Omental fat pad (tissue), 3 donors: ENCODE measurements at regions not wholly inside any gene's neighbourhood (a gene's known extent, or its start where the extent isn't known, plus 50 kb on each side); places are given as distances from the start of the nearest gene placed in this dataset.

Source experiments
- ATAC-seq: fragments of 150-250 bp; one replicate; pipeline ENCODE4 v1.9.1; 2016; ENCODE audit warnings: mild to moderate bottlenecking, moderate library complexity; ENCODE audit not compliant: low FRiP score
- DNase-seq: peaks from one replicate; pipeline ENCODE4 v3.0.0-alpha.2; 2019; ENCODE audit warnings: low spot score
- TF ChIP-seq, protein P1 (sequence below), 3 donors: fragments of 450-650 bp; IDR thresholded peaks; one replicate each; pipeline ENCODE4 v1.5.1; 2016 to 2017; ENCODE audit warnings: antibody characterized with exemption in 3 of 3, mild to moderate bottlenecking in 3 of 3, moderate library complexity in 2 of 3

GRCh38 chr2:65491381-65491905, 59.0 kb upstream of the SPRED2 start:
- no peak for ATAC-seq
- TF ChIP-seq, protein P1, sequence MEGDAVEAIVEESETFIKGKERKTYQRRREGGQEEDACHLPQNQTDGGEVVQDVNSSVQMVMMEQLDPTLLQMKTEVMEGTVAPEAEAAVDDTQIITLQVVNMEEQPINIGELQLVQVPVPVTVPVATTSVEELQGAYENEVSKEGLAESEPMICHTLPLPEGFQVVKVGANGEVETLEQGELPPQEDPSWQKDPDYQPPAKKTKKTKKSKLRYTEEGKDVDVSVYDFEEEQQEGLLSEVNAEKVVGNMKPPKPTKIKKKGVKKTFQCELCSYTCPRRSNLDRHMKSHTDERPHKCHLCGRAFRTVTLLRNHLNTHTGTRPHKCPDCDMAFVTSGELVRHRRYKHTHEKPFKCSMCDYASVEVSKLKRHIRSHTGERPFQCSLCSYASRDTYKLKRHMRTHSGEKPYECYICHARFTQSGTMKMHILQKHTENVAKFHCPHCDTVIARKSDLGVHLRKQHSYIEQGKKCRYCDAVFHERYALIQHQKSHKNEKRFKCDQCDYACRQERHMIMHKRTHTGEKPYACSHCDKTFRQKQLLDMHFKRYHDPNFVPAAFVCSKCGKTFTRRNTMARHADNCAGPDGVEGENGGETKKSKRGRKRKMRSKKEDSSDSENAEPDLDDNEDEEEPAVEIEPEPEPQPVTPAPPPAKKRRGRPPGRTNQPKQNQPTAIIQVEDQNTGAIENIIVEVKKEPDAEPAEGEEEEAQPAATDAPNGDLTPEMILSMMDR (IDR thresholded peaks at IDR 0.05): no peak
- DNase-seq: no peak

GRCh38 chr2:65490222-65490621, 57.8 kb upstream of the SPRED2 start:
- ATAC-seq (no peak), DNase-seq (no peak)
- TF ChIP-seq, protein P1 (IDR thresholded peaks at IDR 0.05): no peak

GRCh38 chr2:65489269-65489668, 56.9 kb upstream of the SPRED2 start:
- TF ChIP-seq, protein P1 (IDR thresholded peaks at IDR 0.05): no peak
- DNase-seq (no peak), ATAC-seq (no peak)

GRCh38 chr2:65488527-65488926, 56.1 kb upstream of the SPRED2 start:
- no peak for DNase-seq

DNA sequence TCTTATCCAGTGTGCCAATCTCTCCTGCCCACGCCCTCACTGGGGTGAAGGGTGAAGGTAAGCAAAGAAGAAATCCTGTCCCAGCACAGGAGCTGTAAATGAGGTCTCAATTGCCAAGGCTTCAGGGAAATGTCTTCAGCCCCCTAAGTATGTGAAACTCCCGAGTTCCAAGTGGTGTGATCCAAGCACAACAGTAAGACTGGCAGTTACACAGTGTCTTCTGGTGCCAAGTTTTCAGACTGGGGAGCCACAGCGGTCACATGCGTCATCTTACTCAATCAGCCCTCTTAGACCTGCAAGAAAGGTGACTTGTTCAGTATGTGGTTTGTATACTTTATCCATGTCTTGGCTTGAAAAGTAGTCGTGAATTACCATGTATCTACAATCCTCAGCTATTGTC, 55.0 kb upstream of the SPRED2 start:
- no peak for ATAC-seq
- no peak for DNase-seq
- TF ChIP-seq, protein P1 (IDR thresholded peaks at IDR 0.05): no peak

More at GRCh38 chr2:65488527-65488926, 56.1 kb upstream of the SPRED2 start:
- no peak for ATAC-seq
- TF ChIP-seq, protein P1 (IDR thresholded peaks at IDR 0.05): no peak

DNA sequence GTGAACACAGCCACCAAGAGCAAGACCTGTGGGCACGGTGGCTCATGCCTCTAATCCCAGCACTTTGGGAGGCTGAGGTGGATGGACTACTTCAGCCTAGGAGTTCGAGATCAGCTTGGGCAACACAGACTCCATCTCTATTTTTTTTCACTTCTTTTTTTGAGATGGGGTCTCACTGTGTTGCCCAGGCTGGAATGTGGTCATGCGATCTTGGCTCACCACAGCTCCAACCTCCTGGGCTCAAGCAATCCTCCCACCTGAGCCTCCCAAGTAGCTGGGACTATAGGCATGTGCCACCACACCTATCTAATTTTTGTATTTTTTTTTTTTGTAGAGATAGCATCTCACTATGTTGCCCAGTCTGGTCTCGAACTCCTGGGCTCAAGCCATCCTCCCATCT, 54.4 kb upstream of the SPRED2 start:
- TF ChIP-seq, protein P1 (IDR thresholded peaks at IDR 0.05): no peak
- ATAC-seq (no peak), DNase-seq (no peak)

DNA sequence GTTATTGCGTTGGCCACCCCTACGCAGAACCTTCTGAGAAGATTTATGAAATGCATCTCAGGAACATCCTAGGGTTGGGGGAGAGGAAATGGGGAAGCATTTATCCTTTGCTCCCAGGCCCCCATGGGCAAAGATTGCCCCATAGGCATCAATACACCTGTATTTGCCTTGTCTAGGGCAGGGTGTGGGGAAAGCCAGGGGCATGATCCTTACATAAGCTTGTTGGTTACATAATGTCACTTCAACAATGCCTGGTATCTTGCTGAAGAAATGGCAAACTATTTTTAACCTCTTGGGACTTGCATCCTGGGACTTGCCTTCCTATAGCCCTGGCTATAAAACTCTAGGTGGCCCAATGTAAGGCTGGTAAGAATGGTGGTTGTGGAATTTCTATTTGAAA, 53.9 kb upstream of the SPRED2 start:
- ATAC-seq (no peak), DNase-seq (no peak)
- TF ChIP-seq, protein P1 (IDR thresholded peaks at IDR 0.05): no peak
